SK-N-SH treated with all-trans-retinoic acid at 6 μM for 48 hours (cell line): ENCODE measurements at regions not wholly inside any gene's neighbourhood (a gene's known extent, or its start where the extent isn't known, plus 50 kb on each side); places are given as distances from the start of the nearest gene placed in this dataset.
A peak's percentile ranks its signal among the peaks of the same experiment; 100 is the strongest.

Experiments
- ATAC-seq: fragments of 200-7000 bp; cut with Tn5 transposase; 3 replicates; pipeline ENCODE4 v1.9.1; 2020; ENCODE audit warnings: mild to moderate bottlenecking, moderate library complexity
- ARNTL ChIP-seq: fragments of 450-650 bp; formaldehyde crosslinking; IDR thresholded peaks from 2 replicates; pipeline ENCODE4 v1.5.0; 2020; ENCODE audit warnings: low read depth, mild to moderate bottlenecking, moderate library complexity, borderline replicate concordance
- BACH2 ChIP-seq: fragments of 250-450 bp; sonication (Bioruptor Pico); IDR thresholded peaks from 2 replicates; pipeline ENCODE4 v1.9.0; 2021; ENCODE audit warnings: mild to moderate bottlenecking, borderline replicate concordance
- CREB5 ChIP-seq: fragments of 250-450 bp; sonication (Bioruptor Pico); IDR thresholded peaks from 2 replicates; pipeline ENCODE4 v1.5.1; 2020; ENCODE audit warnings: low read depth, mild to moderate bottlenecking, moderate library complexity
- CSDC2 ChIP-seq: fragments of 250-450 bp; sonication (Bioruptor Pico); IDR thresholded peaks from 2 replicates; pipeline ENCODE4 v1.5.0; 2020; ENCODE audit warnings: mild to moderate bottlenecking, moderate library complexity
- ESRRG ChIP-seq: fragments of 250-450 bp; sonication (Bioruptor Pico); IDR thresholded peaks from 2 replicates; pipeline ENCODE4 v1.6.1; 2021; ENCODE audit warnings: mild to moderate bottlenecking
- GLIS3 ChIP-seq: fragments of 250-450 bp; sonication (Bioruptor Pico); IDR thresholded peaks from 2 replicates; pipeline ENCODE4 v1.5.0; 2020; ENCODE audit warnings: mild to moderate bottlenecking, moderate library complexity
- OSR1 ChIP-seq: fragments of 250-450 bp; sonication (Bioruptor Pico); IDR thresholded peaks from 2 replicates; pipeline ENCODE4 v1.8.0; 2022; ENCODE audit warnings: moderate library complexity, mild to moderate bottlenecking, inconsistent platforms
- PATZ1 ChIP-seq: fragments of 250-450 bp; sonication (Bioruptor Pico); IDR thresholded peaks from 2 replicates; pipeline ENCODE4 v1.8.0; 2020; ENCODE audit warnings: mild to moderate bottlenecking, moderate library complexity, borderline replicate concordance
- POU6F1 ChIP-seq: fragments of 250-450 bp; sonication (Bioruptor Pico); IDR thresholded peaks from 2 replicates; pipeline ENCODE4 v1.8.0; 2021; ENCODE audit warnings: low read depth, mild to moderate bottlenecking, moderate library complexity, borderline replicate concordance
- PPARA ChIP-seq: fragments of 250-450 bp; sonication (Bioruptor Pico); IDR thresholded peaks from 2 replicates; pipeline ENCODE4 v1.5.0; 2020; ENCODE audit warnings: mild to moderate bottlenecking, borderline replicate concordance
- RARB ChIP-seq: fragments of 250-450 bp; sonication (Bioruptor Pico); IDR thresholded peaks from 2 replicates; pipeline ENCODE4 v1.8.0; 2021; ENCODE audit warnings: mild to moderate bottlenecking, moderate library complexity
- SNAI2 ChIP-seq: fragments of 250-450 bp; sonication (Bioruptor Pico); IDR thresholded peaks from 2 replicates; pipeline ENCODE4 v1.5.0; 2020; ENCODE audit warnings: mild to moderate bottlenecking, moderate library complexity
- TOX ChIP-seq: fragments of 250-450 bp; sonication (Bioruptor Pico); IDR thresholded peaks from 2 replicates; pipeline ENCODE4 v1.8.0; 2021; ENCODE audit warnings: mild to moderate bottlenecking, moderate library complexity, borderline replicate concordance
- ZC3H10 ChIP-seq: fragments of 250-450 bp; sonication (Bioruptor Pico); IDR thresholded peaks from 2 replicates; pipeline ENCODE4 v1.5.1; 2021; ENCODE audit warnings: mild to moderate bottlenecking, moderate library complexity
- ZFP3 ChIP-seq: fragments of 250-450 bp; sonication (Bioruptor Pico); IDR thresholded peaks from 2 replicates; pipeline ENCODE4 v1.5.0; 2020; ENCODE audit warnings: mild to moderate bottlenecking, moderate library complexity
- ZFP30 ChIP-seq: fragments of 450-650 bp; formaldehyde crosslinking; IDR thresholded peaks from 2 replicates; pipeline ENCODE4 v1.5.0; 2022; ENCODE audit warnings: mild to moderate bottlenecking, moderate library complexity
- ZNF565 ChIP-seq: fragments of 450-650 bp; formaldehyde crosslinking; conservative IDR thresholded peaks from 2 replicates; pipeline ENCODE4 v1.5.0; 2020; ENCODE audit warnings: low read depth, mild to moderate bottlenecking, moderate library complexity
- ZNF70 ChIP-seq: fragments of 450-650 bp; formaldehyde crosslinking; IDR thresholded peaks from 2 replicates; pipeline ENCODE4 v1.5.0; 2020; ENCODE audit warnings: mild to moderate bottlenecking, moderate library complexity
- ZNF8 ChIP-seq: fragments of 450-650 bp; formaldehyde crosslinking; IDR thresholded peaks from 2 replicates; pipeline ENCODE4 v1.5.0; 2020; ENCODE audit warnings: mild to moderate bottlenecking, moderate library complexity
- TF ChIP-seq, protein P1 (sequence below): fragments of 250-450 bp; sonication (Bioruptor Pico); IDR thresholded peaks from 2 replicates; pipeline ENCODE4 v1.5.0; 2020; ENCODE audit warnings: mild to moderate bottlenecking, moderate library complexity

- ATAC-seq, result no peak
- no peak for TF ChIP-seq OSR1 (CRISPR knock-in tag)
- TF ChIP-seq ZNF8 (CRISPR knock-in tag), result peak; percentile 91
- TF ChIP-seq, protein P1, sequence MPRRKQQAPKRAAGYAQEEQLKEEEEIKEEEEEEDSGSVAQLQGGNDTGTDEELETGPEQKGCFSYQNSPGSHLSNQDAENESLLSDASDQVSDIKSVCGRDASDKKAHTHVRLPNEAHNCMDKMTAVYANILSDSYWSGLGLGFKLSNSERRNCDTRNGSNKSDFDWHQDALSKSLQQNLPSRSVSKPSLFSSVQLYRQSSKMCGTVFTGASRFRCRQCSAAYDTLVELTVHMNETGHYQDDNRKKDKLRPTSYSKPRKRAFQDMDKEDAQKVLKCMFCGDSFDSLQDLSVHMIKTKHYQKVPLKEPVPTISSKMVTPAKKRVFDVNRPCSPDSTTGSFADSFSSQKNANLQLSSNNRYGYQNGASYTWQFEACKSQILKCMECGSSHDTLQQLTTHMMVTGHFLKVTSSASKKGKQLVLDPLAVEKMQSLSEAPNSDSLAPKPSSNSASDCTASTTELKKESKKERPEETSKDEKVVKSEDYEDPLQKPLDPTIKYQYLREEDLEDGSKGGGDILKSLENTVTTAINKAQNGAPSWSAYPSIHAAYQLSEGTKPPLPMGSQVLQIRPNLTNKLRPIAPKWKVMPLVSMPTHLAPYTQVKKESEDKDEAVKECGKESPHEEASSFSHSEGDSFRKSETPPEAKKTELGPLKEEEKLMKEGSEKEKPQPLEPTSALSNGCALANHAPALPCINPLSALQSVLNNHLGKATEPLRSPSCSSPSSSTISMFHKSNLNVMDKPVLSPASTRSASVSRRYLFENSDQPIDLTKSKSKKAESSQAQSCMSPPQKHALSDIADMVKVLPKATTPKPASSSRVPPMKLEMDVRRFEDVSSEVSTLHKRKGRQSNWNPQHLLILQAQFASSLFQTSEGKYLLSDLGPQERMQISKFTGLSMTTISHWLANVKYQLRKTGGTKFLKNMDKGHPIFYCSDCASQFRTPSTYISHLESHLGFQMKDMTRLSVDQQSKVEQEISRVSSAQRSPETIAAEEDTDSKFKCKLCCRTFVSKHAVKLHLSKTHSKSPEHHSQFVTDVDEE (CRISPR knock-in tag), result no peak
- no peak for TF ChIP-seq GLIS3 (CRISPR knock-in tag)
- TF ChIP-seq, all 23 proteins: peak for 1
Measured at GRCh38 chr10:62453274-62453673, 79.1 kb downstream of the ZNF365 start.

GRCh38 chr10:62454687-62455397, 80.7 kb downstream of the ZNF365 start:
- 0 out of 3 replicates have a peak, but pooled peaks have one; percentile 38 for ATAC-seq
- no peak for TF ChIP-seq SNAI2 (CRISPR knock-in tag)
- TF ChIP-seq ZNF8 (CRISPR knock-in tag), result no peak
- TF ChIP-seq RARB (CRISPR knock-in tag), result no peak
- TF ChIP-seq GLIS3 (CRISPR knock-in tag), result no peak
- no peak for TF ChIP-seq ZFP30 (CRISPR knock-in tag)
- TF ChIP-seq ZFP3 (CRISPR knock-in tag), result no peak
- TF ChIP-seq CSDC2 (CRISPR knock-in tag), result no peak
- no peak for TF ChIP-seq ESRRG (CRISPR knock-in tag)
- TF ChIP-seq BACH2, result no peak
- TF ChIP-seq ZNF70, result no peak
- no peak for TF ChIP-seq PPARA (CRISPR knock-in tag)
- no peak for TF ChIP-seq OSR1 (CRISPR knock-in tag)
- no peak for TF ChIP-seq PATZ1 (CRISPR knock-in tag)
- no peak for TF ChIP-seq ZC3H10 (CRISPR knock-in tag)
- no peak for TF ChIP-seq TOX
- no peak for TF ChIP-seq ZNF565 (CRISPR knock-in tag)
- no peak for TF ChIP-seq POU6F1

DNA sequence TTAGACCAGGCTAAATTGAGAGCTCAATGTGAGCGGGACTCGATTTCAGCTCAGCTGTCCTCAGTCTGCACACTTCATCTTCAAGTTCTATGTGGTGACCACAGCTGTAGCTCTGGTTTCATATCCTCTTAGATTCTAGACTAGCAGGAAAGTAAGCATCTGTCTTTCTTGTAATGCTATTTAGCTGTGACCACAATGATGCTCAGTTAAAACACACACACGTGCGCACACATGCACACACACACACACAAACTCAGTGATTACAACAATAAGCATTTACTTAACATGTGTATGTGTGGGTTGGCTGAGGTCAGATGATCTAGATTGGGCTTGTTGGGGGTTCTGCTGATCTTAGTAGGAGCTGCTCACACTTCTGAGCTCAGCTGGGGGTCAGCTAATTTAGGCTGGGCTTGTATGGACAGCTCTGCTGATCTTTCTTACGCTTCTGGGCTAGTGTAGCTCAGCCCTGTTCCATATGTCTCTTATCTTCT, 82.5 kb downstream of the ZNF365 start:
- no peak for TF ChIP-seq ARNTL (CRISPR knock-in tag)
- TF ChIP-seq PATZ1 (CRISPR knock-in tag), result no peak
- no peak for TF ChIP-seq CSDC2 (CRISPR knock-in tag)
- TF ChIP-seq POU6F1, result no peak
- no peak for TF ChIP-seq BACH2
- TF ChIP-seq TOX, result no peak
- TF ChIP-seq CREB5 (CRISPR knock-in tag), result no peak
- TF ChIP-seq ZNF70, result no peak
- no peak for TF ChIP-seq ZC3H10 (CRISPR knock-in tag)
- TF ChIP-seq ZFP30 (CRISPR knock-in tag), result no peak
- ATAC-seq, result no peak
